GM19438 (cell line): ENCODE measurements at regions not wholly inside any gene's neighbourhood (a gene's known extent, or its start where the extent isn't known, plus 50 kb on each side); places are given as distances from the start of the nearest gene placed in this dataset.

Source experiments
- ATAC-seq: cut with Tn5 transposase; IDR thresholded peaks from one replicate; pipeline ENCODE4 v1.9.1; 2021; ENCODE audit warnings: low read depth; ENCODE audit not compliant: unreplicated experiment

DNA sequence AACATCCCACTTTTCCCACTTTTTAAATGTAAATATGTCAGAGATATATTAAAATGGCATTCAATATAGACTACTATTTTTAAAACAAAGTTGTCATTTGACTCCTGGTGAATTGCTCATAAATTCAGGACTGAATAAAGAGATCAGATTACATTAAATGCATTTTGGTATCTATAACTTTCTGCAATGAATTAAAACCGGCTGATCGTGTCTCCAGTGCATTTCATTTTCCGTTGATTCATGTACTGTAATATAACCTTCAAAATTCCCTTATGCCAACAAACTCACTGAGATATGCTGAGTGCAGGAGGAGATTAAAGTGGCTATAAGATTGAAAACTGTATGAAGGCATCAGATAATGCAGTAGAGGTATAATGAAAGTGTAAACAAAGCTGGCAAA is 361.1 kb upstream of the CDIN1 start:
- ATAC-seq: no peak

DNA sequence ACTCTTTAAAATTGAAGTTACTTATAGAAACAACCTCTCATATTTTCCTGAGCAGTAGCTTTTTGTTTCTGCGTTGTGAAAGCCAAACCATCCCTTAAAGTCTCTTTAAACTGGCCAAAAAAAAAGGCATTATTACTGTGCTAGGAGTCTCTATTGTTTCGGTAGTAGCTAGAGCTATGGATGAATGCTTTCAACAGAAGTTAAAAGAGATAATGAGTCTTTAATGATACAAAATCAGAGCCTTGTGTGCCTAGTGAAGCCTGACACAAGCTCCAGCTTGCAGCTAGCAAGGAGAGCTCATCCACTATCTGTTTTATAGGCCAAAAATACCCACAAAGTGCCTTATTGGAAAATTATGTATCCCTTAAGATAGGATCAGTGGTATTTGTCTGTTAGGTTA is 360.4 kb upstream of the CDIN1 start:
- no peak for ATAC-seq

DNA sequence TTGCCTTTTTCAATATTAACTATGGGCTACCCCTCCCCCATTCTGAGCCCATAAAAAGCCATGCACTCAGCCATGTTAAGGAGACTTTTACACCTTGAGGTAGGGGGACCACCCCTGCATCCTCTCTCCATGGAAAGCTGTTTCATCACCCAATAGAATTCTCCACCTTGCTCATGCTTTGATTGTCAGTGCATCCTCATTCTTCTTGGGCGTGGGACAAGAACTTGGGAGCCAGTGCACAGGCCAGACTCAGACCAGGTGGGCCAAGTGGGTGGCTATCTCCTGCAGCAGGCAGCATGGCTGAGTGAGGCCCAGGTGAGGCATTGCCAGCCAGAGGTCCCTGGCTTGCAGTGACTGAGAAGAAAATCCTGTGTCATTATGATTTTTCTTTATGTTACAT is 357.4 kb upstream of the CDIN1 start:
- ATAC-seq: no peak

DNA sequence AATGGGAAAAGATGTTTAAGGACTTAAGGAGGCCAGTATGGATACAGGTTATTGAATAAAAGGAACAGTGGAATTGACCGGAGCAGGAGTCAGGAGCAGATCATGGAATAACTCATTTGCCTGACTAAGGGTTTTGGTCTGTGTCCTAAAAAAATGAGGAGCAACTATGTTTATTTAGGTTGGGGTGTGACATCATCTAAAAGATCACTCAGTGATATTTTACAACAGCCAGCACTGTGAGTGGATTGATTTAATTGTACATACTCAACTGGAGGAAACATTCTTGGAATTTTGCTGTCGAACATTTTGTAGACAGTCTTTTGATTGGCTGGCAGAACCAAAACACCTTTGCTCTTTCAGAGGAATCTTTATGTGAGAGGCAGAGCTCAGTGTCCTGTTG is 348.6 kb upstream of the CDIN1 start:
- no peak for ATAC-seq

DNA sequence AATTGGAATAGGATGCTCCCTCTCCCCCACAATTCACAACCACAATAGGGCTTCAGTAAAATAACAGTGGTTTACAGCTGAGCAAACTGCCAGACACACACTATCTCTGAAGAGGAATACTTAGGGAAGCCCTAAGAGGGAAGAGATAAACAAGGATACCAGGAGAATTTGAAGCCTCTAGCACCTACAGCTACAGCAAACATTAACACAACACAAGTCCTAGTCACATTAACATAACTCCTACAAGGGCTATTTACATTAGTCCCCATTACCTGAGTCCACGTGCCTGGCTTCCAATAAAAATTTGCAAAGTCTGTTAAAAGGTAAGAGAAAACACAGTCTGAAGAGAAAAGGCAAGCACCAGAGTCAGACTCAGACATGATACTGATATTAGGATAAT is 346.9 kb upstream of the CDIN1 start:
- no peak for ATAC-seq

DNA sequence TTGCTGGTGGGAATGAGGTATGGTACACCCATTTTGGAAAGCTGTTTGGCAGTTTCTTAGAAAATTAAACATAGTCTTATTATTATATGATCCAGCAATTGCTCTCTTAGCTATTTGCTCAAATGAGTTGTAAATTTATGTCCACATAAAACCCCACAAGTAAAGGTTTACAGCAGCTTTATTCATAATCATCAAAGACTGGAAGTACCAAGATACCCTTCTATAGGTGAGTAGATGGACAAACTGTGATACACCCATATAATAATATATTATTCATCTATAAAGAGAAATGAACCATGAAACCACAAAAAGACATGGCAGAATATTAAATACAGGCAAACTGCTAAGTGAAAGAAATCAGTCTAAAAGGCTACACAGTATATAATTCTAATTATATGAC is 344.7 kb upstream of the CDIN1 start:
- ATAC-seq: no peak

DNA sequence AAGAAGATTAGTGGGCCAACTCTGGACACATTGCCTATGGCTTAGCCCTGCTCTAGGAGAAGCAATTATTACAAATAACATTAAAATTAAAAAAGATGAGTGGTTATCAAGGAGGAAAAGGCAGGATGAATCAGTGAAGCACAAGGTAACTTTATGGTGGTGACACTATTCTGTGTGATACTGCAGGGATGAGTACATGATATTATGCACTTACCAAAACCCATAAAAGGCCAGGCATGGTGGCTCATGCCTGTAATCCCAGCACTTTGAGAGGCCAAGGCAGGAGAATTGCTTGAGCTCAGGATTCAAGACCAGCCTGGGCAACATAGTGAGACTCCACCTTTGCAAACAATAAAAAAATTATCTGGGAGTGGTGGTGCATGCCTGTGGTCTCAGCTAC is 344.3 kb upstream of the CDIN1 start:
- ATAC-seq: no peak

DNA sequence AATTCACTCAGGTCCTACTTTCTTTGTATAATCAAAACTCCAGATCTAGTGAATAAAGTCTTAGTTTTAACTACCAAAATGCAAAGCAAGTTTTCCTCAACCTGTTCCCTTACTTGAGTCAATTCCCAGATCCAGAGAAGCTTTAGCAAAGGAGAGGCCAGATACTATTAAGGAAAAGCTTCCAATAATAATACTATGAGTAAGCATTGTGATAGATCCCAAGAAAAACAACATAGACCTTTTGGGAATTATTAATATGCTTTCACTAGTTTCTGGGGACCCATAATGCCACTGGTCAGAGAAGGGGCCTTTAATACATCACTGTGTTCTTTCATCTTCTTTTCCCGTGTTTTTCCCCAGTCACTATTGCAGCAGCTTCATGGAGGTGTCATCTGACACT is 339.9 kb upstream of the CDIN1 start:
- ATAC-seq: no peak

DNA sequence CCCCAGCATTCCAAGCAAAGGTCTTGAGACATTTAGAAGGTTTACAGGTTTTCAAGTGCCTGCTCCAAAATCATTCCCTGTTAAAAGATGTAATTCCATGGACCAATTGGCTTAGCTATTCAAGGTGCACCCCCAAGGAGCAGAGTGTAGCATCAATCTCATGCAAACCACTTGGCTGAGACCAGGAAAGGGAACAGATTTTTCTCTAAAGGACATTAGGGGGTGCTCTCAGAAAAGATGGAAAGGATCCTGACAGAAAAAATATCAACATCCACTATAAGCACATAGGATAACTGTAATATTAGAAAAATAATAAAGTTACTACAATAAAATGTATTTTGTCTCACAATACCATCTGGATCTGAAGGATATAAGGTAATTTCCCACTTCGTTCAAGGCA is 328.0 kb upstream of the CDIN1 start:
- ATAC-seq: no peak

DNA sequence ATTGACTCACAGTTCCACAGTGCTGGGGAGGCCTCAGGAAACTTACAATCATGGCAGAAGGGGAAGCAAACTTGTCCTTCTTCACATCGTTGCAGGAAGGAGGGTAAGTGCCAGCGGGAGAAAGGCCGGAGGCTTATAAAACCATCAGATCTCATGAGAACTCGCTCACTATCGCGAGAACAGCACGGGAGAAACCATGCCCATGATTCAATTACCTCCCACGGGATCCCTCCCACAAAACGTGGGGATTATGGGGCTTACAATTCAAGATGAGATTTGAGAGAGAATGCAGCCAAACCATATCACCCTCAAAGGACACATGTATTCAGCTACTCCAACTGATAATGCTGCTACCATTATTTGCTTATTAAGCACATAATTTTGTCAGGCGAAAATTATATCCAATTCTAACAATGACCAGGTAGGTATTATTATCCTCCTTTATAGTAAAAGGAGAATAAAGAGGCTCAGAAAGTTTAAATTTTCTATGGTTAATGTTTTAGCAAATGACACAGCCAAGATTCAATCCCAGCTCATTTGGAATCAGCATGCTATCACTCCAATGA is 327.2 kb upstream of the CDIN1 start:
- ATAC-seq: no peak

DNA sequence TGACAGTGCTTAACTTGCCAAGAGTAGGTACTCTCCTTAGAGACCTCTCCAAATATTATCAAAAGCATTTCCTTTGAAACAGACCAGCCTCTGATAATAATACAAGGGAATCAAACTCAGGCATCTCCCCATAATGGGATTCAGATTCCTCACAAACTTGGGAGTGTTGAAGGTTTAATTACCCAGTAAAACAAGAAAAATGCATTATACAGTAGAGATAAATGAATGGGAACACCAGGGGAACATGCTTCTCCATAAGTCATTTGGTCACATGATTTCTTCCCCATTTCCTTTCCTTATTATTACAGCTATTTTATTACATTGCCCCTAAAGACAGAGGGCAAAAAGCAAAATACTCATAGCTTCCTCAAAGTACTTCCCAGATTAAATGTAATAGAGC is 325.0 kb upstream of the CDIN1 start:
- no peak for ATAC-seq

DNA sequence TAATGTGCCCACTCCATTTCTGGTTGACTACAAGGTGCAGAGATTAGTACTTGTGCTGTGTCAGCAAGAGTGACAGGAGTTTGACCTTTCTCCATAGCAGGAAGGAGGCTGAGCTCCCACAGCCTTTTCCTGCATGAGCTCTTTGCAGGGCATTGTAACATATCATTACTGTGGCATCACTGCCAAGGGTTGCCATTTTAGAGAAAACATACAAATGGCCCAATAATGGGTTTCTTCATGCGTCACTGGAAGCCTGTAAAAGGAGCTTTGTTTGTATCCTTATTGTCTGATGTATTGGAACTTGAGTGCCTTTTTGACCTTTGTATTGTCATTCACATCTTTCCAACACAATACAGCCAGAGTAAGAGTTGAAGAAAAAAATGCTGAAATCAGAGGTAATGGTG is 323.0 kb upstream of the CDIN1 start:
- ATAC-seq: no peak

DNA sequence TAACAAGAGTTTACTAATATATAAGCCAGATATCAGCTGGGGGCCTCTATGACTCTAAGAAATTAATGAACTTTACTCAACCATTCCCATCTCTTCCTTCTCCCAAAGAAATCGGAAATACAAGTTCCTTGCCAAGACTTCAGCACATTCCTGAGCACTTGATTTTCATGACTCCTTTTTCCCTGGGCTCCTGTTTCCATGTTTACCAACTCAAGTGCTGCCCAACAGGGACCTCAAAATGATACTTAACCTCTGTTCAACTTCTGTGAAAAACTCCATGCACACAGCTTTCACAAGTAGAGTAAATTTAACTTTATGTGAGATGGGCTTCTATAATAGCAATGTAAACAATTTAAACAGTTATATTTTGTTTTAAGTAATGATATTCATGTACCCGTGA is 315.8 kb upstream of the CDIN1 start:
- no peak for ATAC-seq

DNA sequence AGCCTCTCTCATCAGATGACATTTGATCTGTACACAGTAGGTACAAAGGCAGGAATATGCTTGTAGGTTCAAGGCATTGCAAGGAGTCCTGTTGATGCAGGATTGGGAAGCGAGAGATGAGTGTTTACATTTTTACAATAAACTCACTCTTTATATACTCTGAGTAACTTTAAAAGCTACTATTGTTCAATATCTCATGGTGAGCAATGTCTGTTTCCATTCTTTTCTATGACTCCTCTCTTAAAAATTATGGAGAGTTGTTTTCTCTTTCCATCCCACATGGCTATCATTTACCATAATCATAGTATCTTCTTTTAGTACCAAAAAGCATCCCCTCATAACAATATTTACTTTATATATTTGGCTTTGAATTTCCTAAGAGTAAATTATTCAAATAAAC is 314.0 kb upstream of the CDIN1 start:
- no peak for ATAC-seq

DNA sequence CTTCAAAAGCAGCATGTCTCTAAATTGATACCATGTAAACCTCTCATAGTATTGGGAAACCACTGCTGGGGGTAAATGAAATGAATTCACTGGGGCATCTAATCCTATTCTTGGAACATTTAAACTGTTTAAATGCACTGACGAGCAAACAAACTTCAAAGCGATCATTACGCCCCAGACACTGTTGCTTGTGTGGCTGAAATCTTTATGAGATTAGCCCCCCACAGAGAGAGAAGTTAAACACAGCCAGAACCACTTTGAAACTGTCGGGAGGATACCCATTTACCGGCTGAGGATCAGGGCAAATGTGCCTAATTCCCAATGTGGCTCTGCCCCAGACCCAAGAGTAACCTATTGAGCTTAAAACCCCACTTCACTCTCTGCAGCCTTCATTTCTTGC is 308.4 kb upstream of the CDIN1 start:
- ATAC-seq: no peak

DNA sequence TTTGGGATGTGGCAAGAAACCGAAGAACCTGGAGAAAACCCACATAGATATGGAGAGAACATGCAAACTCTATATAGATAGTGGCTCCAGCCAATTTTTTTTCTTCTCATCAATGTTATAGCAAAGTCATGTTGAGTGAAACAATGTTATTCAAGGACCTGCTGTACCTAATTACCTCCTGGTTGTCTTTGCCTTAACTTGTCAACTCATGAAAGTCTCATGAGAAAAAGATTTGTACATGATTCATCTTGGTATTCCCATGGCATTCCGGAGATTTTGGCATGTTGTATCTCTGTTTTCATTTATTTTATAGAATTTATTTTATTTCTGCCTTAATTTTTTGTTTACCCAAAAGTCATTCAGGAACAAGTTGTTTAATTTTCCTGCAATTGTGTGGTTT is 303.8 kb upstream of the CDIN1 start:
- no peak for ATAC-seq

DNA sequence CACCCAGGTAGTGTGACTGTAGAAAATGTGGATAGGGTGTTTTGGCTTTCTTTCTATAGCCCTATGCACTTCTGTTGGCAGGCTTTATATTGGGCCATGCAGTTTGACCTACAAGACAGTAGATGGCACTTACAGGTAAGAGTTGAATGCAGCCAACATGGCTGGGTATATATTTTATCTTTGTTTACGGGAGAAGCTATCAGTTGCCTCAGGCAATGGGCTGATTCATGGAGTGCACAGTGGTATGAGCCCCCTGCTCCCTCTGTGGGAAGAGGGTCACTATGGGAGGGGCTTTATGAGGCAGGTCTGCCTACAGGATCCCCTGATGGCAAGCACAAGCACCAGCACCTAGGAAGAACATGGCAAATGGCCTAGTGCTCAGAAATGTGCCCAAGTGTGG is 301.2 kb upstream of the CDIN1 start:
- no peak for ATAC-seq

DNA sequence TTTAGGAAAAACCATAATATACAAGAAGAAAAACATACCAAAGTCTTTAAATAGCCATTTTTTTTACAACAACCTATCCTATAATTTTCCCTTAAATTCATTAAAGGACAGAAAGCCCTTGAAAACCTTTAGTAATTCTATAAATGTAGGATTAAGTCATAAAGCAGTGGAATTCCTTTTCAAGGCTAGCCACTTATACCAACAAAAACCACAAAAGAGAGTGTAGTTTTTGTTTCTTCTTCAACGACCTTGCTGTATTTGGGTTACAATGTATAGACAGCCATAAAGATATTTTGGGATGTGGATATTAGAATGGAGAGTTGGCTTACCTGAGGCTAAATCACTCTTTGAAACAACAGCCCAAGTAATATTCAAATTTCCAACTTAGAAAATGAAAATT is 296.6 kb upstream of the CDIN1 start:
- no peak for ATAC-seq

DNA sequence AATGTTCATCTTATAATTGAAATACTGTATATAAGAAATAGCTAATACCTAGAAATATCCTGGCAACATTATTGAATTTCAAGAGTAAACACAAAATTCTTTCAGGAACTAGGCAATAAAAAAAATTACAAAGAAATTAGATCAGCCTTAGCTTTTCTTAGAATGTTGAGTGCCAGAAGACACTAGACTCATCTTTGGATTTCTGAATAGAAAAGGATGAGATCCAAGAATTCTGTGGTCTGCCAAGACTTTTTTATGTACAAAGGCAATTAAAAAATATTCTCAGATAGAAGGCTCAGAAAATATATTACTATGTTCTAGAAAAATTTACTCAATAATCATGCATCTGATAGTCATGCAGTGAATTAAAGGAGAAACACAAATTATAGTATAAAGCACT is 294.5 kb upstream of the CDIN1 start:
- no peak for ATAC-seq

DNA sequence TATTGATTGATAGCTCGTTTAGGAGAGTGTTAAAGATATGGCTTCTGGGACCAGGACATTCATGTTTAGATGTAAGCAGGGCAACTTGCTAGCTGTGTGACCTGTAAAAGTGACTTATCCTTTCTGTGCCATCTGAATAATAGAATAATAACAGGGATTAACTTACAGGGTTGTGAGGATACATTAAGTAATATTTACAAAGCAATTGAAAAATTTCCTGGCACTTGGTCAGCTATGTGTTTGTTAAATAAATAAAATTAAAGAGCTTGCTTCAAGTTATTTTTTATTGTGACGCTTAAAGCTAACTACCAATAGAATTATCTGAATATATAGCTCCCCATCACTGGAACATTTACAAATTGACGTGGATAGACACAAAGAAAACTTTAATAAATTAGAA is 287.9 kb upstream of the CDIN1 start:
- ATAC-seq: no peak

DNA sequence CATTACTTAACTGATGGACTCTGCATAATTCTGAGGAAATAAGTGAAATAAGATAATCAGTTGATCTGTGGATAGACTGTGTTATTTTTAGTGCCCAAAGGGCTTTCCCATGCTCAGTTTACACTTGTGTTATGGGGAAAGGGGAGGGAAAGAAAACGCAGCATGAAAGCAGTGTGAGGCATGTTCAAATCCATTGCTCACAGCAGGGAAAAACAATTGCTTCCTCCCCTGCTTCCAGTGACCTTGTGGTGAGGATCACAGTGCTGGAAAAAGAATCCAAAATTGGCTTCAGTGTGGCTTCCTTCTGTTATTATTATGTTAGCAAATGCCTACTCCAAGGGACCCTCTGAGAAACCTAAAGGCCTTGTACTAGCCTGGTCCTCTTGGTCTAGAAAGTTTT is 285.1 kb upstream of the CDIN1 start:
- ATAC-seq: no peak

DNA sequence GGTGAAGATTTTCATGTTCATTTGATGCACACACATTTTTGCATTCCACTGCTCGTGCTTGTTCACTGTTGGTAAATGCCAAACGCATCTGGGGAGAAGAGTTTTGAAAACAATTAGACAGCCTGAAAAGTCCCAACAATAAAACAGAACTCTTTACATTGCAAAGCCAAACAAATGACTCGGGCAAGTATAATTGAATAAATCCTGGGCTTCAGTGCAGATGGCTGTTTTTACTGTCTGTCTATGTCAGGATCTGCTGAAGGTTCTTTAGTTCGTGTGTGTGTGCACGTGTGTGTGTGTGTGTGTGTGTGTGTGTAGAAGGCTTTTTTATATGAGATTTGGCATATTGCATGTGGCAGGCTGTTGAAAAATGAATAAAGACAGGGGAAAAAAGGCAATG is 277.5 kb upstream of the CDIN1 start:
- ATAC-seq: no peak

DNA sequence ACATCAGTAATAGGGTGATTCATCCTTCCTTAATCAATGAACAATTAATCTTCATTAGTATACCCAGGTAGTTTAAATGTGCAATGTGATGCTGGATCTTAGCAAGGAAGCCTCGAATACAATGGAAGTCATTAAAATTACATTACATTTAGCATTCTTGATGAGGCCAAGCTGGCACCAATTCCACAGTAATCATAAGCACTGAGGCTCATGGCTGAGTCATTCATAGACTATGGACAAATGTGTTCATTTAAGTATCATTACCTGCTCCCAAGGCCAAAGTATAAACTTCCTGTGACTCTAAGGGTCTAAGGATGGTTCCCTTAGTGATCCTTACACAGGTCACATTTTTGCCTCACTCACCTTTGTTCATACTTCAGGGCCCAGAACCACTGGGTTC is 266.4 kb upstream of the CDIN1 start:
- no peak for ATAC-seq
